GM19438 (cell line): ENCODE measurements at regions not wholly inside any gene's neighbourhood (a gene's known extent, or its start where the extent isn't known, plus 50 kb on each side); places are given as distances from the start of the nearest gene placed in this dataset.

Source experiments
- ATAC-seq: cut with Tn5 transposase; IDR thresholded peaks from one replicate; pipeline ENCODE4 v1.9.1; 2021; ENCODE audit warnings: low read depth; ENCODE audit not compliant: unreplicated experiment

DNA sequence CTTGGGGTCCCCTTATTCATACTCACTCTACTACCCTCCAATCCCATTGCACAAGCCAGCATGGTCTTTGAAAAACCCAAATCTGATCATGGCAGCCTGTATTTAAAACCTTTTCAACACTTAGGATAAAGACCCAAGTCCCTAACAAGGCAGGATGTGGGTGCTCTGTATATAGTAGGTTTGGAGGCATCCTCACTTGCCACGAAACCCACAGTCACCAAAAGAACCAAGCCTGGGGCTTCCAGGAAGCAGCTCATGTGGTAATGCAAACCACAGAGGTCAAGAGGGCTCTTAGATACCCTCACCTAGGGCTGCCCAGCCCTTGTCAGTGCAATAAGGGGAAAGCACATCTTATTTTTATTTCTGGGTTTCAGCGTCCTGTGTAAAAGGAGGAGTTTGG lies 218.6 kb upstream of the ASIC2 start:
- no peak for ATAC-seq

DNA sequence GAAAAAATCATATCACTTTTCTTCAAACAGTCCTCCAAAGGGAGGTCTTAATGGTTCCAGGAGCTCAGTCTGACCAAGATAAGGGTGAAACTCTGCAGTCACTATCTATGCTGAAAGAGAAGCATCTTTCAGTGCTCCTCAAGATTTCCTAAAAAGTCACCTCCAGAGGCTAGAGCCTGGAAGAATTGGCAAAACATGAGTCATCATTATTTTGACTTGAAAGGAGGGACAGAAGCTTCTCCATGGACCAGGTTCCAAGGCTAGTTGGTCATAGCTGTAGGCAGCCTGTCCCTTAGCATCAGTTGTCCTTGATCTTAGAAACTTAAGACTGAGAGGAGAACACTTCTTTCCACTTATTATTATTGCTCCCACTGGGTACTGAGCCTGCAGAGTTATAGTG lies 219.0 kb upstream of the ASIC2 start:
- ATAC-seq, result no peak

DNA sequence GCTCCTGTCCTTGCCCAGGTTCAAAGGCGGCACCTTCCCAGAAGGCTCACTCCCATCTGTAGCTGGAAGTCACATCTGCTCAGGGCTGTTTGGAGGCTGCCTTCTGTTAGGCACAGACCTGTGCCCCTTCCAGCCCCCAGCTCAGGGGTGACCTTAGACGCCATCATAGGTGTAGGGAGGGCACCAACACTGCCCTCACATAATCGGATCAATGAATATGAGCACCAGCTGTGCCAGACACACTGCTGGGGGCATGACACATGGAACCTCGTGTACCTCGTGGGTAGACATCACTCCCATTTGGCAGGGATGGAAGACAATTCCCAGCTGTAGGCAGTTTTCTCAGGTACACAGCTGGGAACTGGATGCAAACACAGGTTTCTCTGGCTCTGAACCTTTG lies 220.7 kb upstream of the ASIC2 start:
- ATAC-seq, result no peak

DNA sequence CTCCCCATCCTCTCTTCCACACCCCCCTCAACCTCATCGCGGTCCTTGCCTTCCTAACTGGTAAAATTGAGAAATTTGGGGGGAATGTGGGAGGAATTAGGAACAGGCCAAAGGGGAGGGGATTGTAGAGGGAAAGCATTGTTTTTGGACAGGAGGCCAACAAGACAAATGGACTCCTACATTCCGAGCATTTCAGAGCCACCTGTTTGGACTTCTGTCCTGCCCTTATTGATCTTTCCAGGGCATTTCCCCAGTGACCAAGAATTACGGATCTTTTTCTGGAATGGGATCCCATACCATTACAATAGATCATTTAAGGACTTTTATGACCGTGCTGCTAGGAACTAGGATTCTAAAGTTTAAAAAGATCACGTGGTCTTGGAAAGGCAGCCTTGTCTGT lies 221.3 kb upstream of the ASIC2 start:
- ATAC-seq, result no peak

DNA sequence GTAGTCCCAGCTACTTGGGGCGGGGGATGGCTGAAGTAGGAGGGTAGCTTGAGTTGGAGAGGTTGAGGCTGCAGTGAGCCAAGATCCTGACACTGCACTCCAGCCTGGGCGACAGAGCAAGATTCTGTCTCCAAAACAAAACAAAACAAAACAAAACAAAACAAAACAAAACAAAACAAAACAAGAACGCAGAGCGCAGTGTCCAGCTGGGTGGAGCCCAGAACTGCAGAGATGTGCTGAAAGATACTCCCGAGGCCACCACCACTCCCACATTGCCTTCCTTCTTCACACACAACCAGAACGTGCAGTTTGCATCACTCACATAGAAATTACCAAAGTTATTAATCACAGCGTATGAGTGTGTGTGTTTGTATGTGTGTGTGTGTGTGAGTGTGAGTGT lies 222.9 kb upstream of the ASIC2 start:
- ATAC-seq, result no peak

DNA sequence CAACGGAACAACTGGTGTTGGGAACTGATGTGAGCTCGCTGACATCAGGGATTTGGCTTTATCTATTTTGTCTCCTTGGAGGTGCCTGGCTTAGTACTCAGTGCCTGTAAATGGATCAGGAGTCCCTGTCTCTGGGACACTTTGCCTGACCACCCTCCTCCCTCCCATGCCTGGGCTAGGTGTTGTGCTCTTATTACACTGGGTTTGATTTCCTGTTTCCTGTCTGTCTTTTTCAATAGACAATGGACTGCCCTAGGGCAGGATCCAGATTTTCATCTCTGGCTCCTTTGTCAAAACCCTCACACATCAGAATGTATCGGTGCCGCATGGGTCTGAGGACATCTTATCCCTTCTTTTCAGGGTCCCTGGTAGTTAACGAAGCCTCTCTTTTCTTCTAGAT lies 223.6 kb upstream of the ASIC2 start:
- ATAC-seq, result no peak

DNA sequence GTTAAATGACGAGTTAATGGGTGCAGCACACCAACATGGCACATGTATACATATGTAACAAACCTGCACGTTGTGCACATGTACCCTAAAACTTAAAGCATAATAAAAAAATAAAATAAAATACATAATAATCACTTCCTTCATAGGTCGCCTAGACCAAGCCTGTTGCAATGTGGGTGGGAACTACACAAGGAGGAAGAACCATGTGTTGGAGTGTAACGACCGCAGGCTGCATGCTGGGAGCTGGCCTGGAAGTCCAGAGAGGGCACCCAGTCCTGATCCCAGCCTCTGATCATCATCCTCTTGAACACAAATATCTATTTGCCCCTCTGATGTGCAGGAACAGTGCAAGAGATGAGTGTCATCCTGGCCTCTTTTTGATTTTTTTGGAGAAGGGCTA lies 224.7 kb upstream of the ASIC2 start:
- no peak for ATAC-seq

DNA sequence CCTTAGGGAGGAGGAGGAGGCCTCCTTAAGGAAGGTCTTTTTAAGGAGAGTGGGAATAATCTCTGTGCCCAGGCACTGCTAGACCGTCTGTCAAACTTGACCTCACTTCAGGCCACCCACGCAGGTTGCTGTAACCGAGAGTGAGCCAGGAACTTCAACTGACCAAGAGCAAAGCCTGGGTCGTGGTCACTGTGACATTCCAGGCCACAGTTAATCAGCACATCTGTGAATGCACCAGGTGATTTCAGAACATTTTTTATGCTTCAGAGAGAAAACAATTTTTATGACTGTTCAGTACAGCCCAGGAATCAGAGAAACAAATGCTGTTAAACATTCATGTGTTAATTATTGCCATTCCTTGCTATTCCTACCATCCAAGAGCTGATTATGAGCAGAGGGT lies 226.6 kb upstream of the ASIC2 start:
- no peak for ATAC-seq

DNA sequence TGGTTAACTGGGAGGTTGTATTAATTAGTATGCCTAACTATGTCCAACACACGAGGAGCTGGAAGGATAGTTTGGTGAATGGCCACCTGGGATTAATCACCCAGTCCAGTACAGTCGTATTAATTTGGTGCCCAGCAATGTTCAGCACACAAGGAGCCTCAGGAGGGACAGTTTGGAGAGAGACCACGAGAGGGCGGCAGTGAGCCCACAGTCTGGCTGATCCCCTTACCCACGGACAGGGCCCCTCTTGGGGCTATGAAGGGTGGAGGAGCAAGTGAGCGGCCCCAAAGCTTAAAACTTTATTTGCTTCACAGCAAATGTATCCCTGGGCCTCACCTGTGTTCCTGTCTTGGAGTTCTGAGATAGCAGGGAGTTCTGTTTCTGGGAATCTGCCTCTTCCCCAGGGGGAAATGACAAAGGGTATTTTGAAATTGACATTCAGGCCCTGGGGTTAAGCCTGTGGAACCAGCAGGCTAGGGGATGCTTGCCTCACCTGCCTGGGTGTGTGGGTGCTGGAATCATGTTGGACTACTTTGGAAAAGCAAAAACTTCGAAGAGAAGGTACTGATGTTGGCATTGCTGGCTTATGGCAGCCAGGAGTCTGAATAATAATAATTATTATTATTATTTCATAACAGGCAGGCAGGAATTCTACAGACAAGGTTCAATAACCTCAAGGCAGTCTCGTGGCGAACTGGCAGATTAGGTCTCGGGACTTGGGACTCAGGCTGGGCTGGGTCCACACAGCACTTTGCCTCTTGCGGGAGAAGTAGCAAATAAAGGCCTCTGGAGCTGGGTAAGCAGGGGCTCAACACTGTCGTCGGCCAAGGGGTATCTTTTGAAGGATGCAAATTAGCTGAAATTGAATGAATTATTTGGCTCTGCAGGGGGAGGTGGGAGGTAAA lies 227.6 kb upstream of the ASIC2 start:
- no peak for ATAC-seq

DNA sequence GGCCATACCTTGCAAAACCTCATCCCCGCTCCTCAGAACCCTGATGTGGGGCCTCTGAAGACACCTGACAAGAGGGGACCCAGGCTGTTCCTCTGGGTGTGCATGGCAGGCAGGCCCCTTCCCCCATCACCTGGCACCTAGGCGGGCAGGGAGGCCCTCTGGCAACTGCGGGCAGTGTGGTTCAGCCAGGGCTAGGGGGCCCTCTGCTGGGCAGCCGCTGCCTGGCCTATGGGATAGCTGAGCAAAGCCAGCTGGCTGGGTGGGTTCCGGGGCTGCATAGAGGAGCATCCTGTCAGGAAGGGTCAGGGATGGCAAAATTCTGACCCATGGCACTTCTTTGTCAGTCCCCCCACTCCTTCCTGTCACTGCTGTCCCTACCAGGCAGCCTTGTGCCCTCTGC lies 228.7 kb upstream of the ASIC2 start:
- no peak for ATAC-seq

DNA sequence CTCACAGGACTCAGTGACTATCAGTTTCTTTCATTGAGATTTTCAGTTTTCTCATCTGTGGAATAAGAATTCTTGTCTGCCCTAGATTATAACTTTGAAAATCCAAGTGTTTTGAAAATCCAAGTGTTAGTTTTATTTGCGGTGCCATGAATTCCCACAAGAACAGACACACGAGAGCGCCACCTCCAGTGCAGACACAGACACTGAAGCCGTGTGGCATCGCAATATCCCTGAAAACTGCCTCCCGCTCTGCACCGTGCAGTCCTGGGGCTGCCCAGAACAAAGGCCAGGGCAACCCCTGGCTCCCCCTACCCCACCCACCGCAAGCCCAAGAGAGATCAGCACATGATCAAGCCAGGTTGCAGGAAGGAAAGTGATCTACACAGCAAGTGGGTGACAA lies 229.5 kb upstream of the ASIC2 start:
- no peak for ATAC-seq

DNA sequence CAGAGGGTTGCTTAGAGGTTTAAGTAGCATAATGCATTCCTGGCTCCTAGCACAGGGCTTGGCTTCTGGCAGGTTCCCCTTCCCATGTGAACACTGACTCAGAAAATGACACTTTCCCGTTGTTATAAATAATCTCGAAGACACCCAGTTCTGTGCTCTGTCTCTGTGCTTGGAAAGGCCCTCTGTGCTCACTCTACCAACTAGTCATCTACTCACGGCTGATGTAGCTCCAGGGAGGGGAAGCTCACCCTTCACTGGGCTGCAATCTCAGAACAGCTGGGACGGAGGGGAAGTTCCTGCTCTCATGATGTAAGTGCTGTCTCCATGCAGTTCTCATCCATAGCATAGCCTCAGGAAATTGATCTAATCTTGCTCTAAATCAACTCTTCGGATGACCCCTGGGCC lies 230.5 kb upstream of the ASIC2 start:
- no peak for ATAC-seq

DNA sequence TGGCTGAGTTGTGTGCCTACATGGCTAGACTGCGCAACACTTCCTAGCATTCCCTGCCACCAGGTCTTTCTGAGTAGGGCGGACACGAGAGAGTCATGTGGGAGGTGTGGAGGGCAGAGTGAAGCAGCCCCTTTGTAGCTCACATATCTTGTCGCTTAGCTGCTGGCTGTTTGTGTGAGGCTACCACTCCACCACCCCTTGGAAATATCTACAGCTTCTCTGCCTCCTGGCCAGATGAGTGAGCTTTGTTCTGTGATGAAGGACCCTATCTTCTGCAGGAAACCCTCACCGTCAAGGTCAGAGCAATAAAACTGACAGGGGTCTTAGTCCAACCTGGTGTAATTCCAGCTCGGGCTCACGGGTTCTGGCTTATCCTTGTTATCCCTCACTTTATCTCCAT lies 232.1 kb upstream of the ASIC2 start:
- ATAC-seq, result no peak

DNA sequence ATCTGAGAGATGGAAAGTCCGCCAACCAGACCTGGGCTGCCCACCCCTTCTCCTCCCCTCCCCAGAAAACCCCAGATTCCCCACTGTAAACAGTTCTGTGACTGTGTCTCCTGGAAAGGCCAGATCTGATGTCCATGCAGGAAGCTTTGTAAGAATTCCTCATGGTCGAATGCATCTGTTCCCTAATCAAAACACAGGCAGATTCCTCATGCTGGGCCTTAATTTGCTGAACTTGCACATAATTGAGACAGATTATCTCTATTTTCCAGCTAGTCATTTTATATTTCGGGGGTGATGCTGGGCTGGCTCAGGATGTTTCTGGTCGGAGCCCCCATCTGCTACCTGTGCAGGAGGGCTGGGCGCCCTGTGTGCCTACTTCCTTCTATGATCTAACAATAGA lies 233.6 kb upstream of the ASIC2 start:
- no peak for ATAC-seq

DNA sequence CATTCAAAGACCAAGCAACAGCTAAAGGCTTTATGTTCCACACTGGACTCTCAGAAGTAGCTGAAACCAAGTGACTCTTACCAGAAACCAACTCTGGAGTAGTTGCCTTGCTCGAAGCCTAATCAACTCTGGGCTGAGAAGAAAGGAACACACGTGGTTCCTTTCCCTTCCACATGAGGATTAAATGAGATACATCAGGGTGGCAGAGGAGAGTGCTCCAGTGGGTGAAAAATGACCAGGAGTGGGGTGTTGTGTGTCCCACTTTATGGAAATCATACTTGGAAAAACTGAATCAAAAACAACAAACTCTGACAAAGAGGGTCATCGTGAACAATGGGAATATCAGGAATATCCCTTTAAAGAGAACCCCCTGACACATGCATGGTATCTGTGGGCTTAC lies 234.2 kb upstream of the ASIC2 start:
- no peak for ATAC-seq

DNA sequence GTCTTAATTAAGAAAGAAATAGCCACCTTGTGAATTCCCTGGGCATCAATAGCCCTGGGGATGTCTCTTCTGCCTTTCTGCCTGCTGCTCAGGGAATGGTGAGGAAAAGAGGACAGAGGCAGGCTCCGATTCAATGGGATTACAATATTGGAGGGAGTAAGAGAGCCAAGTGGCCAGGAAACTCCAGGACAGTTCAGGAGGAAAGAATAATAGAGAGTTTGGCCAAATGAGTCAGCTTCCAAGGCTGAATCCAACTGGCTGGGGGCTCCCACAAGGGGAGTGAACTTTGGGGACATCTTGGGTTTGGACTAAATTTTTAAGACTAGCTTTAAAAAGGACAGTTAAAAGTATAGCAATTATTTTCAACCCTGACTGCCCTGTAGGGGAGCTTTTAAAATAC lies 235.8 kb upstream of the ASIC2 start:
- no peak for ATAC-seq

DNA sequence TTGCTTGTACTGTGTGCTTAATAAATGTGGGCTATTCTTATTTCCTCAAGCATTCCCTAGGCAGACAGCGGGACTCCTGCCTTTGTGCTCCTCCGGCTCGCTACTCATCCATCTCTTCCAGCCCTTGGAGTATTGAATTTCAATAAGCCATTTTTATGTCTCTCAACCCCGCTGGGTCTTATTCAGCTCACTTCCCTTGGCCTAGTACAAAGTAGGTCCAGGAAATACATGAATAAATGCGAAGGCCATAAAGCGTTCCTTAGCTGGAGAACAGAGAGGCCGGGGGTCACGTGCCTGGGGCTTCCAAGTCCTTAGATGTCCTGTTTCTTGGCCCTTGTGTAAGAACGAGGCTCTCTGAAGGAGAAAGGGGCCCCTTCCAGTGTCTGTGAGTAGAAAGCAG lies 236.7 kb upstream of the ASIC2 start:
- ATAC-seq, result no peak

DNA sequence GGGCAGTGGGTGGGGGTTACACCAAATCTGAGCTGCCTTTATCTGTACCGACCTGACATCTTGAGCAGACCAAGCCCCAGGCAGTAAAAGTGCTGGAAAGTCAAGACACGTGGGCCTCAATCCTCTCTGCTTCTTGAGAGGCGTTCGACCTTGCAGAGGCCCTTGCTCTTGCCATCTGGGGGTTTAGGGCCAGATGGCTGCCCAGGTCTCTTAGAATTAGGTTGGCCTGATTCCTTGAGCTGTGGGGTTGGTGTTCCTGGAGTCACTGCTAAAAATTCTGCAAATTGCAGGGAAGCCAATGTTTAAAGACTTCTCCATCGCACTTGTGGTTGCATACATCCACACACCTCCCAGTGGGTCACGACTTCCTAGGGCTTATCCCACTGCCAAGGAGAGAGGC lies 238.2 kb upstream of the ASIC2 start:
- no peak for ATAC-seq

DNA sequence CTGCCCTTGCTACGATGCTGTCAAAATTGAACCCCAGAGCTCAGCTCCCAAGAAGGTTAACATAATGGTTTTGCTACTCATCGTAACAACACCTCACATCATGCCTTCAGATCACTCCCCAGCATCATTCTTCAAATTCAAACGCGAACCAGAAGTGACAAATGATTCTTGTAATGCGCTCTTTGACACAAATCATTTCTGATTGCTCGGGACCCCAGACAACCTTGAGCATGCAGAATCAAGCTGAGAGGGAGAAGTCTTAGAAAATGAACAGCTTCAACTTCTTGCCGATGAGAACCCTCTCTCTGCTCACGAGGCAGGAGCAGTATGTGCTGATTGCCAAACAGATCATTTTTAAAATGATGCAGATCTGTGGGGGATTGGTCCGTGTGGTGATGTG lies 241.0 kb upstream of the ASIC2 start:
- no peak for ATAC-seq

DNA sequence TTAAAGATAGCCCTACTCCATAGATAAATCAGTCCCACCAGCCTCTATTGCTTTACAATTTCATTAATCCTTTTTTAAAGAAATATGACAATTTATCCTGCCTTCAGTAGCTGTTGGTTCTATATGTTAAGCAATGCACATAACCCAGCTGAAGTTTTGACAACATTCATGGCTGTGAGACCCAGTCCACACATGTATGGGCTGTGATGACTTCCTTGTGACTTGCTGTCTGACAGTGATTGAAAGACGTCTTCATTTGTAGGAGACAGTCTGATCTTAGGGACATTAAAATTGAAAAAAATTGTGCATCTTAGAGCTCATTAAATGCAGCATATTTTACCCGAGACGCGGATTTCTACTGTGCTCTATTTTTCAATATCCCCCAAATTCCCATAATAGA lies 252.0 kb upstream of the ASIC2 start:
- no peak for ATAC-seq

DNA sequence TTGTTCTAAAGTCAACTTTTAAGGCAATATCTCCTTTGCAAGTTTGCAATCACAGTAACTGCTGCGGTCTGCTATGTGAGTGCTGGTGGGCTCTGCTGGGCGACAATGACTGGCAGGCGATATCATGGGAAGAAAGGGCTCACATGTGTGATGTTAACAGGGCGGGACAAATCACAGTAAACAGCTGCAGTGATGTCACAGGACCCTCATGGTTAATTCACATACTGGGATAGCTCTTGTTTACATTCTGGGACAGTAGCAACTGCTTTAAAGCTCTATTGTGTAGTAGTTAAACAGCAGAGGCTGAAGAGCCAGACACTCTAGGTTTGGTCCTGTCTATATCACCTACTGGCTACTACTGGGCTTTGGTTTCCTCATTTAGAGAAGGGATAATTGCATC lies 257.2 kb upstream of the ASIC2 start:
- no peak for ATAC-seq

DNA sequence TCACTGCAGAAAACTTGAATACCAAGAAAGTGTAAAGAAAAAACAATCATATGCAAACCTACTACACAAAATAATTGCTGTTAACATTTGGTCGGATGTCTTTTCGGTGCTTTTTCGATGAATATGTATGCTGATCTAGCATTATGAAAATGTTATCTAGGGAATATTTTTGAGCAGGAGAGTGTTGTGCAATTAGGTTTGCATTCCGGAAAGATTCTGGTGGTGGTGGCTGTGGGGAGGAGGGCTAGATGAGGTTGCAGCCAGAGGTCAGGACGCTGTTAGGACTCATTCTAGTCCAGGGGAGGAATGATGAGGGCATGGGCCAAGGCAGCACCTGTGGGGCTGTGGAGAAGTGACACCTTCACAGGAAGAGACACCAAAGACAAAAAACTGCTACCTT lies 258.0 kb upstream of the ASIC2 start:
- no peak for ATAC-seq

DNA sequence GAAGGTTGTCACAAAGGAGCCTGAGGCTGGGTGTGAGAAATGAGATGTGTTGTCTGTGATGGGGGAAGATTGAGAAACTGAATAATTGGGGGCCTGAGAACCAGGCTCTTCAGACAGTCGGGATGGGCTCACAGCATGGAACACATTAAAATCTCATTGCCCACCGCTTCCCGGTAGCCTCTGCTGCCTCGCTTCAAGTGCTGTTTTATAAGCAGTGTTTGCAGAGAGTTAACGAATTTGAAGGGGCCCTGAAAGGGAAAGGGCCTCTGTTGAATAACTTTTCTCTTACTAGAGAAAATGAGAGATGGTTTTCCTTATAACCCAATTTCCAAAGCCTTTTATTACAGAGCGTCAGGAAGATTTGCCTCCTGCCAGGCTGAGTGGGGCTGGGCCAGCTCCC lies 258.8 kb upstream of the ASIC2 start:
- ATAC-seq, result no peak
